HG03095 (cell line): ENCODE measurements at regions not wholly inside any gene's neighbourhood (a gene's known extent, or its start where the extent isn't known, plus 50 kb on each side); places are given as distances from the start of the nearest gene placed in this dataset.

Experiments used
- ATAC-seq: cut with Tn5 transposase; IDR thresholded peaks from one replicate; pipeline ENCODE4 v1.9.1; 2021; ENCODE audit warnings: moderate library complexity; ENCODE audit not compliant: unreplicated experiment

DNA sequence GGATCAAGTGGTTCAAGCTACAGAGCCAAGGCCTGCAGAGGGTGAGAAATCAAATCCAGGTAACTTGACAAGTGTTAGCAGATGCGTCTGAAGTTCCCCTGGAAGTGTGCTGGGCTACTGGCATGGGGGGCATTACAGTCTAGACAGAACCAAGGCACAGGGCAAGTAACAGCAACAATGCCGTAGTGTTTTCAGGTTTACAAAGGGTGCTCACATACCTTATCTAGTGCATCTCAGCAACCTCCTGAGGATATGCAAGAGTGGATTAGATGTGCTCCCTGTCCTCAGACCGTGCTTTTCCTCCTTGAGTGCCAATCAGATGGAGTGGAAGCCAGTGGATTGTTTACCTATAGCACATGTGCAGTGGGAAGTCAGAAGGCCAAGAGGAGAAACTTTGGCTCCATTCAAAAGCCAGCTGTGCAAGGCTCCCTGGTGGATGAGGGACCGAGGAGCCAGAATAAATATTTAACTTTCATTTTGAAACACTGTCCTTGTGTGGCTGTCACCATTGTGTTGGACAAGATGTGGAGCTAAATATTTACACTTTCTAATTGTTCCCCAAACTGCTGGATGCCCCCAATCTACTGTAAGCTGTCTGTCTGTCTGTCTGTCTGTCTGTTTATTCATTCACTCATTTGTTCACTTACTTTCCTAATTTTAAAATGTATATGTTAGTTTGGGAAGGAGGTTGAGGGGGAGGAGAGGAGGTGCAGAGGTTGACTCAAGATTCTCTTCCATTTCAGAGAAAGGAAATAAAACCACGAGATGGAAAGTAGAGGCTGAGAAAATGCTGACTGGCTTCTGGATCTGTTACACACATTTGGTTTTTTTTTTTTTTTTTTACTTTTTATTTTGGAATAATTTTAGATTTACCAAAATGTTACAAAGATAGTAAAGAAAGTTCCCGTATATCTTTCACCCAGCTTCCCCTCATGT lies 184.0 kb upstream of the PARP11 start:
- no peak for ATAC-seq

DNA sequence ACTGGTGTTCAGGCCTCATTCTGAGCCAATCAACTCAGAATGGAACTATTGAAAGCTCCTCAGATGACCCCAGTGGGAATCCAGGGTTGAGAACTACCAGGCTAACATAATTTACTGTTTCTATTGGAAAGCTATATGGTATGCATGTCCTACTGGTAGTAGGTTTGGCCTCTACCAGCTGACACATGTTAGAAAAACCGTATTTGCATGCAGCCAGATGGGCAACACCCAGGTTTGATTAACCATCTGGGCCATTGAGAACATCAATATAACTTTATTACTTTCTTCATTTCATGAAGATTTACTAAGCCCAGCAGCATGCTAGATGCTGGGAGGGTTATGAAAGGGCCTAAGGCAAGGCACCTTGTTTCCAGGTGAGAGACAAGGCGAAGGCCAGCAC lies 181.4 kb upstream of the PARP11 start:
- no peak for ATAC-seq

DNA sequence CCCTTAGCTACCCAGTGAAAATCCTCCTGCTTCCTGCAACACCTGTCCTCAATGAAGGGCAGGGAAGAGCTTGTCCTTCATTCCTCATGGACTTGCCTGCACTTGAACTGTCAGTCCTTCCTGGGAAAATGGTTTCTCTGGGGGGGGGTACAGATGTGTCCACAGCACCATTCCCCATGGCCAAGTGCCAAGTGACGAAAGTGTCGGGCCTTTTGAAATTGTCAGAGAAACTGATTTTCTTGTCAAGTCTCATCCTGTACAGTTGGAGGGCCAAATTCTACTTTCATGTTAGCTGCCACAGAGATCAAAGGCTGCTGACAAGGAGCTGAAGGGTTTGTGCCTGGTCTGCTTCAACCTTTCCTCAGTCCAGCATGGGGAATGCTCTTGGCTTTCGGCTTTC lies 179.5 kb upstream of the PARP11 start:
- ATAC-seq = no peak

DNA sequence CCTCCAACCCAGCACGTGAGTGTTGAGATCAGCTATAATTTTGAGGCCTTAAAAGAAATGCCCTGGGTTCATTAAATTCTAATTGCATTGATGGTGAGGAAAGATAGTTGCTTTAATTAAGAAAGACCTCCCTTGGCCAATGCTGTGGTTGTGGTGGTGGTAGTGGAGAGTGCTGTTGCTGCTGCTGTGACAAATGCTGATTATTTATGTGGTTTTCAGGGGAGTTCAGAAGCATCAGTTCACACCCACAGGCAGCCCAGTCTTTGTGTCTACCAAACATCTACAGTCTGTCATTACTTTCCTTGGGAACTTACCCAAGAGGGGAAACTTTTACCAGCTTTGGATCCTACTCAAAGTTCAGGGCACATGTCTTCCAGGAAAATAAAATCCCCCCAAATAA lies 178.4 kb upstream of the PARP11 start:
- no peak for ATAC-seq

DNA sequence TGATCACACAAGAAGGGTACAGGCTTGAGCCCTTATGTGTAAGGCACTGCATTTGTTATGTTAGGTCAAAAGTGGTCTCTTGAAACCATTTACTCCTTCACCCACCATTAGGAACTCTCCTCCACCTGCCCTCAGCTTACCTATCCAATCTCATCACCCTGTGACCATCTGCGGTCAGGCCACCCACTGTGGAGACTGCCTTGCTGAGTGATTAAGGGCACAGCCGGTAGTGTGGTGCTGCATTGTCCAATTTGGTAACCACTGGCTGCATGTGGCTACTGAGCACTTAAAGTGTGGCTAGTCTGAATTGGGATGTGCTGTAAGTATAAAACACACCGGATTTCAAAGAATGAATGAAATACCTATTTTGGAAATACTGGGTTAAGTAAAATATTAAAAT lies 177.1 kb upstream of the PARP11 start:
- no peak for ATAC-seq

DNA sequence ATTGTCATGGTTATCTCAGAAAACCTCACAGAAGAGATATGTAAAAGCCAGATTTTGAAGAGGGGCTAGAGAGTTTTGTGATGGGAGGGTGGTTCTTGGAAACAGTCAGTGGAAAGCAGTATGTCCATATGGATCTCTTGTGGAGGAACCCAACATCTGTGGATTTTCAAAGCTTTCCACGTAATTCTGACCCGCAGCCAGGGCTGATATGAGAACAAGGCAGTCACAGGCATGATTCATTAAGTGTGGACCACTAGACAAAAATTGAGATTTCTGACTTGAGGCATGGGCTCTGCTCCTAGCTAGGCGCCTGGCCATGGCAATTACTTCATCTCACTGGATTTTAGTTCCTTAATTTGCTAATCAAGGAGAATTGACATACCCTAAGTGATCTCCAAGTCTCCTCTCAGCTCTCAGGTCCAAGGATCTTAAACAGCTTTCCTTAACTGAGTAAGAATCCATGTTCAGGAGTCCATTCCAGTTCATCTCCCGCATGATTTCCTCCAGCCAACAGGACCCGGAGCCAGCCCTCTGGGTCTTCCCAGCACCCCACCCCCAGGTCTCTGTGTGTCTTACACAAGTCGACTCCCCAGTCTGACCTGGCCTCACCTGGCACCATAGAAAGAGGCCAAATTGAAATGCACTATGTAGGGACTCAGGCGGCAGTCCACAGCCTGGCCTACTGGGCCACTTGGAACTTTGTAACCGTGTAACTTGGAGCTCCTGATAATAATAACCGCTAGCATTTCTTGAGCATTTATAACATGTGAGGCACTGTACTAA lies 176.3 kb upstream of the PARP11 start:
- ATAC-seq = no peak

DNA sequence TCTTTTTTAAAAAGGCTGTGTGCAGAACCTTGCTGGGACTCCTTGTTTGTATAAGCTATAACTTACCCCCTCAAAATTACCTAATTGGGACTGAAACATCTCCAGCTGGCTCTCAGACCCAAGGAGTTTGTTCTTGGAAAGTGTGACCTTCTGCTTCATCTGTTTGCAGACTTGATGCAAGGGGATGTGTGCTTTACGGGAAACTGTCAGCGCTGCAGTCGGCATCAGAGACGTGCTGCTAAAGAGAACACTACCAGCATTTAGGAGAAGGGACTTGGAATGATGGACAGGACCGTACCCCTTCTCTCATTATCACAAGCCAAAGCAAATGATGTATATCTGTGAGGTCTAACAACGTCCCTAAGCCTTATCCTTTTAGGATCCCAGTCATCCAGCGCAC lies 174.2 kb upstream of the PARP11 start:
- no peak for ATAC-seq

DNA sequence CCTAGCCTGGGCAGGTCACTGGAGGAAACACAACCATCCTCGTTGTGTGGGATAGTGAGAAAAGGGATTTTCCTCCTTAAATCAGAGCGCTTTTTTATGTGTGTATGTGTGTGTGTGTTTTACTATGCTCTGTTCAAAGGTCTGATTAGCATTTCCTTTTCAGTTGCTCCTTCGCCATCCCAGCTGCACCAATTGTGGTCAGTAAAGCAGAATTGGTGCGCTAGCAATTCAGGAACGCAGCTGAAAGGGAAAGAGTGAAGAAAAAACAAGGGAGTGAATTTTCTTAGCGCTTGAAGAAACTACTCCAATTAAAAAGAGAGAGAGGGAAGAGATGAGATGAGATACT lies 173.3 kb upstream of the PARP11 start:
- no peak for ATAC-seq

DNA sequence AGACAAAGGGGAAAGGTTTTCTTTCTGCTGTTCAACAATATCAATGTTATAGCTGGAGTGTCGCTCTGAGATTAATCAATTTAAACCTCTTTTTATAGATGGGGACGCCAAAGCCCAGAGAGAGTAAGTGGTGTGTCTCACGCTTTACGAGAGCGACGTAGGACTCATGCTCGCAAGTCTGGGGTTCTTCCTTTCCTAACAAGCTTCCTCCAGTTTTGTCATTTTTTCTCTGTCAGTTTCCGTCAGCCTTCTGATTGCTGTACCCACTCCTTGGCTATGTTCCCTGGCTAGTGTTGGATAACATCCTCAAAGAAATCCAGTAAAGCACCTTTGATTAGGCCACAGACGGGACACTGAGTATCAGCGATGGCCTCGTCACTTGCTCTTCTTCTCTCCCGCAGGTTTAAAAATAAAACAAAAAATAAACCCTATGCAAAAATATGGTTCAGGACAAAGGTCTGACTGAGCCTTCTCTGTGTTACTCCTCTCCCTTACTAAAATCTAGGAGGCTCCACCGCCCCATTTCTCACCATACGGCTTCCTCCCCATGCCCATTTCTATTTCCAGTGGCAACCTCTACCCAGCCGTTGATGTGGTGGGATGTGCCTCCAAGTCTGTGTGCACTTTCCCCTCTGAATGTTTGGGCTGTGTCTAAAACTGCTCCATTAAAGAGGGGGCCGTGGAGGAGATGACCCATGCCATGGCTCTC lies 172.7 kb upstream of the PARP11 start:
- no peak for ATAC-seq

DNA sequence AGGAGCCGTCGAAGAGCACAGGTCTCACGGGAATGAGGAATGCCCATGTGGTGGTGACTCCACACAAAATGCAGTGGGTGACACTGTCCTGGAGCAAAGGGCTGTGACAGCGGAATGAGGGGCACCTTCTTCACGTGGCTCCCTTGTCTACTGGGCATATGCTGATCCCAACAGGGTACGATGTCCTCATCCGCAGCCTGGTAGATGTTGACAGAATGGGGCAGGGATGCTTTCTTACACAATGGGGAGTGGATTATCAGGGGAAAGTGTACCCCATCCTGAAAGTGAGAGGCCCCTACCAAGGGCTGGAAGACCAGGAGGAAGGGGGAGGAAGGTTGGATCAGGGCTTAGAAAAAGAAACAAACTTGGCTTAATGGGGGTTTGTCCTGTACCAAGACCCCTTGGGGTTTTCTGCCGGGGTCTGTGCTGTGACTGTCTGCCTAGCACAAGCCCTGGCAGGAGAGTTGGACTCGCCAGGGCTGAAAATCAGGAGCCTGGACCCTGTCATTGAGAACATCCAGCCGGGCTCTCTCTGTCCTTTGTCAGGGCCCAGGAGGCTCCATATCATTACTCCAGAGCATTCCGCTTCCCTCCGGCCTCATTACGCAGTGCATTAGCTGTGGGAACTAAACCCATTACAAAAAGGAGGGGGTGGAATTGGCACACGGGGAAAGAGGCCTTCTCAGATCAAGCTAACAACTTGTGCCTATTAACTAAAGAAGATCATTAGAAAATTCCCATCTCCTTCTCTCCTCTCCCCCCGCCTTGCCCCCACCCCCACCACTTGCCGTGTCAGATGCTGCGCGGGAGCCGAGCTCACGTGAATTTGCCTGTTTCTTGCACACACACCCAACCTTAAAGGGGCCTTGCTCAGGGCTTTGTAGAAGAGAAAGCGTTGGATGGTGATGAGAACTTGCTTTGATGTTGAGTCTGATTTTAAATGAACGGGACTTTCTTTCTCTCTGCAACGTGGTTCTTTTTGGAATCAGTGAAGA lies 171.8 kb upstream of the PARP11 start:
- no peak for ATAC-seq

DNA sequence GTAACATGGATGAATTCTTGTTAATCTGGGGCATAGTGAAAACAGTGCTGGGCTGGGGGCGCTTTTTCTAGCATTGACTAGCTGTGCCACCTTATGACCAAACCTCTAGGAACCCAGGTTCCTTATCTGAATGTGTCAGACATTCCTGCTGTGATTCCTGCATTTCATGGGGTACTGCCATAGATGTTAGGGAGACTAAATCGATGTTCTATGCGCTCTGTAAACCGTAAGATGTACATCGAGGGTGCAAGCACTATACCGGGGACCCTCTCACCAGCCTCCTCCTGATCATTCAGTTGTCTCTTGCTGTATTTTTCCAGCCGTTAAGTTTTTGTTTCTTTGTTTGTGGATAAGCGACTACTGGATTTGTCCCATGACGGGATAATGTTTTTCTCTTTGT lies 170.9 kb upstream of the PARP11 start:
- no peak for ATAC-seq

DNA sequence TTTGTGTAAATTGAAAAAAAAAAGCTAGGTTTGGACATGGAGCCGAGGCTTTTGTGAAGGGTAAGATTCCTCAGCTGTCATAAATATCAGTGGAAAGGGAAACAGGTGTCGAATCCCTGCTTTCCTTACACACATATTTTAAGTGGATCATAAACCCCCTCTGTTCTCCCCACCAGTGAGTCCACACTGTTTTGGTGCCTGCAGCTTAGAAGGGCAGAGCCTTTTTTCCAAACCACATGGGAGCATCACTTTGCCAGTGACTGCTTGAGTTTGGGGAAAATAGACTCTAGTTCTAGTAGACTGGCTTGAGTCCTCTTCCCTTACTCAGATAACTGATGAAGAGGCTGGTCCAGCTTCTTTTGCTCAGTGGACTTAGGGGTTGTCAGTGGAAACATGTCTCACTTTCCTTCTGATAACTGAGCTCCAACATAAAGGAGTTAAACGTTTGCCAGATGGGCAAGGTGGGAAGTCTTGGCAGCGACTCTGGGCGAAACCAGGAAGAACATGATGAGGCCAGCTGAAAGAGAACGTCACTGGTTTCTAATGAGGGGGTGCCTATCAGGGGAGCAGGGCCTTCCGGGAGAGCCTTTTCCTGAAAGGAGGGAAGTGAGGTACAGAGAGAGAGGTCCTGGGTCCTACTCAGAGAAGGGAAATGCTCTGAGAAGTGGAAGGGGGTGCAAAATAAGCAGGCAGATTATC lies 168.1 kb upstream of the PARP11 start:
- ATAC-seq = no peak

DNA sequence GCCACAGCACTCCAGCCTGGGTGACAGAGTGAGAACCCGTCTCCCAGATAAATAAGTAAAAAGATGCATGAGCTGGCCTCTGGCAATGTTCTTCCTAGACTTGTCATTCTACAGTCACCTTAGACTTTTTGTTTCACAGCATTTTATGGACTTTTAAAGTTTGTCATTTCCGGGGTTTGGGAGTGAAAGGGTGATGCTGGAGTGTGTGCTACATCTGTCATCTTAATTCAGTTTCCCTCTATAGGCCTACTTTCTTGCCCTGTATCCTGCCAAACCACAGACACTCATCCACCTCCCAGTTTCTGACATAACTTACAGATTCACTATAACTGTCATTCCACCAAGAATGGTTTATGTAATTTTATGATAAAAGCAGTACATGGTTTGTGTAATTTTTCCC lies 166.7 kb upstream of the PARP11 start:
- ATAC-seq = no peak

DNA sequence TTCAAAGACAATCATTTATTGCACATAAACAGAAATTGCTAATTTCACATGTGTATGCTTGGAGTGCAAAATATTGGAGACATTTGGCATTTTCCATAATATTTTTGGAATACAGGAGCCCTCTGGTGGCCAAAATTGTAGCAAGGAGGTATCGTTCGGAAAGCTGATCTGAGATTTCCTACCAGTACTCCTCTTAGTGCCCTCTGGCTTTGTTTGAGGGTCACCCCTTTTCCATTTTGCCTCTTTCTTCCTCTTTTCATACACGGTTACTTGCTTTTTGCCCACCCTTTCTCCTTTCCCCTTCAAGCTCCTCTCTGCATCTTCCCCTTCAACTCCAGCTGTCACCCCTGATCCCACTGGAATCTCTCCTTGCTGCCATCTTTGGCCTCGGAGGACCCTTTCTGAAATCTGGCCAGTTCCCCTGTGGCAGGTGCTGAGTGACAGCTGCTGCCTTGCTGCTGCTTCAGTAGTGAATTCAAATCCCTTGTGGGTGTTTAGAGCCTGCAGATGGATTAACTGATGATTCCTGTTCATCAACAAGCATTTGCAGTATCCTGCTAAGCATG lies 164.6 kb upstream of the PARP11 start:
- ATAC-seq = no peak

DNA sequence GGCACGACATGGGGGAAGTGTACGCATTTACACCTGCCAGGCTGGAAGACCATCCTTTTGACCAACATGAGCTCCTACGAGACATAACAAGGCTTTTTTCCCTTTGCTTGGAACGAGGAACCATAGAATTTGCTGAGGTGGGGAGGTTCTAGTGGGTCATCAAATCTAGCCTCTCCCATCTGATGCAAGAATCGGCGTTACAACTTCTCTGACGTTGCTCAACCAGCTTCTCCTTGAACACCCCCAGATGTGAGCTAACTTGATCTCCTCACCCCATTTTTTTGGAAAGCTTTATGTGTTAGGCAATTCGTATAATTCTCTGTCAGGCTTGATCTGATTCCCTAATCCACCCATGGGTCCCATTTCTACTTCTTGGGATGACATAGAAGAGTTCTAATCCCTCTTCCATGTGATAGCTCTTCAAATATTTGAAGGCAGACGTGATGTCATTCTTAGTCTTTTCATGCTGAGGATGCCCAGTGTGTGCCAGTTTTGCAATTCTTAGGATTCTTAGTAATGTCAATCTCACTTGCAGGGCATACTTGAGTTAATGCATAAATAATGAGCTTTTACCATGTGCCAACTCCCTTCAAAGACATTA lies 163.6 kb upstream of the PARP11 start:
- ATAC-seq = no peak

DNA sequence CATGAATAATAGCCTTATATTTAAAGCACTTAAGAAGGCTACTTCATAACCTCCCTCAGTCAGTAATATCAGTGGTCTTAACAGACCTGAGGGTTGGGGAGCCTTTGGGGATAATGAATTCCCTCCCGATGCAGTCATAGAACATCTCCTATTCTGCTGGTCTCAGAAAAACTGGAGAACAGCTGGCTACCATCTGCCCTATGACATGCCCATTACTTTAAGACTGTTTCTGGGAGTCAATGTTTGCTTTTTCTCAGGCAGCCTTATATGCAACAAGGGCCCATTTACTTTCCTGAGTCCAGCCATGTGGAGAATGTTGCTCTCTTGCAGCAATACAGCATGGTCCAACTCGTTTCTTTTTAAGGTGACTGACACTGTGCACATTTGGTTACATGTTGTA lies 161.7 kb upstream of the PARP11 start:
- no peak for ATAC-seq

DNA sequence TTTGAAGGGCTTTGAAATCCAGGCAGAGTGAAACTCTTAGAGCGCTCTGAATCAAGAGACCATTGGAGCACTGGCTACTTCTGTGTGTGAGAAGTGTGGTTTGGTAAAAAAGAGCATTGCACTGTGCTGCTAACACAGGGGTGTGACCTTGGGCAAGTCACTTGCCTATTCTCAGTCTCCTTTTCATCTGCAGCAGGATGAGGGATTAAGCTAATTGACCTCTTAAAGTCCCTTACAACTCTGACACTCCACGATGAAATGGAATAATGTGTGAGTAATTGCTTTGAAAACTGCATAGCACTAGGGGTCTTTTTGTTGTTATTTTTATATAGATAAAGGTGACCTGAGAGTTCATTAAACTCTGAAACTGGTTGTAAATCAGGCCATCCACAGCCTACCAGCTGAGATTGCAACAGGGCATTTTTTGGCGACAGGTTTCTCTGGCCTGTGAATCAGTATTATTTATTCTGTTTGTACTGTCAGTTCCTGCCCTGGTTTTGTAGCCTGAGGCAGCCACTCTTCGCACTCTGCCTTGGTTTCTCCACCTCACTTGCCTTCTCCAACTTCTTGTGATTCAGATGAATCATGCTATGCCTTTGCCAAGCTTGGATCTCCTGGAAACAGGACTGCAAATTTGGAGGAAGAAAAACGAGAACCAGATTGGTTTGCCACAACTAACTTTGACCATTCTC lies 159.9 kb upstream of the PARP11 start:
- ATAC-seq = no peak

DNA sequence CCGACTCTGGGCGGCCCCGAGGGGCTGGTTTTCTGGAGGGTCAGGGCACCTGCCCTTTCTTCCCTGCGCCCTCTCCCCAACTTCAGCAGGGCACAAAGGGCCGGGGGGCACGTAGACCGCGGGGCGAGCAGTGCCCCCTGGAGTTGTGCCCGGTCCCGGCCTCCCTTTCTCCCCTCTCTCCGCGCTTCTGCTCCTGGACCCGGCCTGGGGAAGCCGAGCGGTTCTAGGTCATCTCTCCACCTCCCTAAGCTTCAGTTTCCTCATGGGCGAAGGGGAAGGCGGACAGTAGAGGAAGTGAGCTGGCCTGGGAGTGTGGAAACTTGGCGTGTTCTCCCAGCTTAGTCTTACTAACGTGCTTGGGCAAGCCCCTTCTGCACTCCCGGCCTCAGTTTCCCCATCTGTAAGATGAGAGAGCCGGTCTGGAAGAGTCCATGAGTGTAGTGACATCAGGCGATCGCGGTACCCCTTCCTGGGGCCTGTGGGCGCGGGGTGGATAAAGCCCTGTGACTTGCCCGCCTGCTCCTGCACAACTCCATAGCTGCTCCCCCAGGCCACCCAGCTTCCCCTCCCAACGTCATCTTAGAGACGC lies 158.6 kb upstream of the PARP11 start:
- ATAC-seq = no peak
